ENCODE measurements at regions not wholly inside any gene's neighbourhood (a gene's known extent, or its start where the extent isn't known, plus 50 kb on each side); places are given as distances from the start of the nearest gene placed in this dataset.

GRCh38 chr6:95120984-95121383, 456.4 kb upstream of the MANEA start:
- TF ChIP-seq CTCF (IDR thresholded peaks at IDR 0.05) (no peak), POLR2AphosphoS5 (IDR thresholded peaks at IDR 0.05; ENCODE audit: low read depth, low read length) (no peak), RFX5 (IDR thresholded peaks at IDR 0.05; ENCODE audit: low read length) (no peak)
